OCI-LY1 (cell line): ENCODE measurements at regions not wholly inside any gene's neighbourhood (a gene's known extent, or its start where the extent isn't known, plus 50 kb on each side); places are given as distances from the start of the nearest gene placed in this dataset.

Source experiments
- CTCF ChIP-seq: fragments of 200-600 bp; sonication (generic), shearing (Covaris generic); IDR thresholded peaks from 2 replicates; pipeline ENCODE4 v1.5.1; 2017; ENCODE audit warnings: mild to moderate bottlenecking, antibody characterized with exemption, low read length, moderate library complexity, mixed read lengths
- EZH2 ChIP-seq: fragments of 200-600 bp; sonication (generic), shearing (Covaris generic); IDR thresholded peaks from 2 replicates; pipeline ENCODE4 v1.8.0; 2017; ENCODE audit warnings: borderline replicate concordance, mixed run types, mild to moderate bottlenecking, antibody characterized with exemption, low read length, moderate library complexity, mixed read lengths

GRCh38 chr4:89439533-89439932 is 131.9 kb upstream of the GPRIN3 start:
- TF ChIP-seq CTCF (no peak), EZH2 (no peak)
